Transverse colon (tissue), 4 donors: ENCODE measurements at regions not wholly inside any gene's neighbourhood (a gene's known extent, or its start where the extent isn't known, plus 50 kb on each side); places are given as distances from the start of the nearest gene placed in this dataset.

Experiments used
- EP300 ChIP-seq: sonication (generic); formaldehyde crosslinking; IDR thresholded peaks from one replicate; pipeline ENCODE4 v1.6.1; 2017; ENCODE audit warnings: antibody characterized with exemption, low read depth
- POLR2A ChIP-seq: fragments of 450-650 bp; IDR thresholded peaks from one replicate; pipeline ENCODE4 v1.6.1; 2016; ENCODE audit warnings: antibody characterized with exemption, mild to moderate bottlenecking, moderate library complexity
- POLR2AphosphoS5 ChIP-seq, 3 donors: sonication (generic); formaldehyde crosslinking; IDR thresholded peaks; one replicate each; pipeline ENCODE4 v1.6.1; 2016; ENCODE audit warnings: antibody characterized with exemption in 3 of 3
- TF ChIP-seq, protein P1 (sequence below), 5 experiments: fragments of 200-600 bp in 3 of 5; fragments of 450-650 bp in 2 of 5; sonication (generic) in 3 of 5; IDR thresholded peaks; 1 replicate in 2 of 5; 2 replicates in 3 of 5; pipeline ENCODE4 v1.5.1; 2016 to 2017; ENCODE audit warnings: antibody characterized with exemption in 5 of 5, inconsistent platforms in 3 of 5, mild to moderate bottlenecking in 2 of 5, moderate library complexity in 1 of 5

GRCh38 chr6:193773-194310 lies 98.4 kb upstream of the DUSP22 start:
- TF ChIP-seq, protein P1, sequence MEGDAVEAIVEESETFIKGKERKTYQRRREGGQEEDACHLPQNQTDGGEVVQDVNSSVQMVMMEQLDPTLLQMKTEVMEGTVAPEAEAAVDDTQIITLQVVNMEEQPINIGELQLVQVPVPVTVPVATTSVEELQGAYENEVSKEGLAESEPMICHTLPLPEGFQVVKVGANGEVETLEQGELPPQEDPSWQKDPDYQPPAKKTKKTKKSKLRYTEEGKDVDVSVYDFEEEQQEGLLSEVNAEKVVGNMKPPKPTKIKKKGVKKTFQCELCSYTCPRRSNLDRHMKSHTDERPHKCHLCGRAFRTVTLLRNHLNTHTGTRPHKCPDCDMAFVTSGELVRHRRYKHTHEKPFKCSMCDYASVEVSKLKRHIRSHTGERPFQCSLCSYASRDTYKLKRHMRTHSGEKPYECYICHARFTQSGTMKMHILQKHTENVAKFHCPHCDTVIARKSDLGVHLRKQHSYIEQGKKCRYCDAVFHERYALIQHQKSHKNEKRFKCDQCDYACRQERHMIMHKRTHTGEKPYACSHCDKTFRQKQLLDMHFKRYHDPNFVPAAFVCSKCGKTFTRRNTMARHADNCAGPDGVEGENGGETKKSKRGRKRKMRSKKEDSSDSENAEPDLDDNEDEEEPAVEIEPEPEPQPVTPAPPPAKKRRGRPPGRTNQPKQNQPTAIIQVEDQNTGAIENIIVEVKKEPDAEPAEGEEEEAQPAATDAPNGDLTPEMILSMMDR (IDR thresholded peaks at IDR 0.05) = no peak
- TF ChIP-seq POLR2A (no peak), POLR2AphosphoS5 (IDR thresholded peaks at IDR 0.05) (no peak), EP300 (no peak)
